GM19025 (cell line): ENCODE measurements at regions not wholly inside any gene's neighbourhood (a gene's known extent, or its start where the extent isn't known, plus 50 kb on each side); places are given as distances from the start of the nearest gene placed in this dataset.
"Not testable (repeated sequence)": the region's sequence is repeated elsewhere in the genome, so short reads cannot be mapped to it uniquely, and the experiment has no call there.

Experiments
- ATAC-seq: cut with Tn5 transposase; IDR thresholded peaks from one replicate; pipeline ENCODE4 v1.9.1; 2021; ENCODE audit warnings: mild to moderate bottlenecking, low read depth, moderate library complexity; ENCODE audit not compliant: unreplicated experiment

DNA sequence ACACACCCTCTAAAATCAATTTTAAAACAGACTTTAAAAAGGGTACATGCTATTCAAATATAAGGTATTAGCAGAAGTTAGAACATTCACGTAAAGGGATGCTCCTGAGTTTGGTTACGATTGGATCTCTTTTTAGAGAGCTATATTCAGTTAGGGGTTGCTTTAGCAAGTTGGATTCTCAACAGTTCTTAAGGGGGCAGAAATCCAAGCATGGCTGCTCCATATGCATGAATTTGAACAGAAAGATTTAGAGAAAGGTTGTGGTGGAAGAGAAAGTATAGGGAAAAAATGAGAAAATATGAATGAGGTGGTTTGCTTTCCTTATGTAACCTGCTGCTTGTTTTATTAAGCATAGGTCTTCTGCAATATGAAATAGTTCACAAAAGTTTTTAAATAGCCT is 855.1 kb downstream of the SORCS1 start:
- no peak for ATAC-seq

DNA sequence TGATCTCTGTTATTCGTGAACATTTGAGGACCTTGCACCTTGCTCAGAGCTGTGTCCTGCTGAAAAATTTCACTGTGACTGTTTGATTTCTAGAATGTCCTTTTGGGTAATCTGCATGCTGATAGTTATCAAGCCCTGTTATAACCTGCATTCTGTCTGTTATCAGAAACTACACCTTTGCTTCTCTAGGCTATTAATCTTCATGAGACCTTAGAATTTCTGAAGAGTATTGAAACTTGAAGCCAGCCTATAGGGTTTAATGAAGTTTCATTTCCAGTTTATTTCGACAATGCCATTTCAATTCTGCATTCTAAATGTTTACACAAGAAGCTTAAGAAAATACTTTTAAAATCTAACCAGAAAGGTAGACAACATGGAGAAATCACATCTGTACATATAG is 856.2 kb downstream of the SORCS1 start:
- no peak for ATAC-seq

DNA sequence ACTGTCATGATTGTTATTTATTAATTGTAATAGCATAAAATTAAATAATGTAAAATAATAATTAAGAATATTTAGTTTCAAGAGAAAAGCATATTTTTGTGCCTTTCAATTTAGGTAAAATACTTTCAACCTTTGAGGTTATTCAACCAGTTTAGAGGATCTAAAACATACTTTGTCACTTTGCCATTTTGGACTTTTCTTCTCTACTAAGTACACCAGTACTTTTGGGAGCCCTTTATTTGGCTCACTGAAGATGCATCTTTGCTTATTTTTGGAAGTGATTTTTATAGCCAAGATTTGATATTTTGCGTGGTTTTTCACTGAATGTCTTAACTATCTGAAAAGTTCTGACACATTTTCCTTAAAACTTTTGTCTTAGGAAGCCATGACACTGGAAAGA is 860.5 kb downstream of the SORCS1 start:
- ATAC-seq = no peak

DNA sequence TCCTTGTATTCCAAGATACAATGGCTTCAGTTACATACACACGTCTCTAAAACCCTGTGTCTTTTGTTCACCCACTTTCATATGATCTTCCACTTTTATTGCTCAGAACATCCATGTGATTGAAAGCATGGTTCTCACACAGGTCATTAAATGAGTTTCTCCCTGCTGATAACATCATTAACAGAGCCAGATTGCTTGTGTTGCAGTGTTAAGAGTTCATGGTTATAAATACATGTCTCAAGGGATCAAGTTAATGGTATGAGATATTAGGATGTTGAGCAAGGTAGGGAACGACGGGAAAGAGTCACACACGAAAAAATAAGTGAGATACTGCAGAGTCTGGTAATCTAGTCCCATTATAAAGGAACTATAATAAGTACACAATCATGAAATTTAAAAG is 861.5 kb downstream of the SORCS1 start:
- no peak for ATAC-seq

DNA sequence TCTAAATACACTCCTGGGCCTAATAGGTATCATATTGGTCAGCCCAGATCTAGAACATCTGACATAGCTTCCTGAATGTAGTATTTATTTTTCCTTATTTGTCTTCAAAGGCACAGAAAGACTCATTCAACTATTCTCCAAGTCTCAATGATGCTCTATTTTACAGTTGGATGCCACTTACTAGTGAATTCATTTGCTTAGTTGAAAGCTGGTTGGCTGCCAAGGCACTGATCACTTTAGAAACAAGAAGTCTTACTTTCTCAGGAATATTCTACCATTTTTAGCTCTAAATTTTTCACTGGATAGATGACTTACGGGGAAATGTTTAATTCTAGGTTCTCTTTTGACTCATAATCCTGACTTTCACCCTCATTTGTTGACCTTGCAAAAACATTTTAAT is 863.4 kb downstream of the SORCS1 start:
- ATAC-seq = no peak

DNA sequence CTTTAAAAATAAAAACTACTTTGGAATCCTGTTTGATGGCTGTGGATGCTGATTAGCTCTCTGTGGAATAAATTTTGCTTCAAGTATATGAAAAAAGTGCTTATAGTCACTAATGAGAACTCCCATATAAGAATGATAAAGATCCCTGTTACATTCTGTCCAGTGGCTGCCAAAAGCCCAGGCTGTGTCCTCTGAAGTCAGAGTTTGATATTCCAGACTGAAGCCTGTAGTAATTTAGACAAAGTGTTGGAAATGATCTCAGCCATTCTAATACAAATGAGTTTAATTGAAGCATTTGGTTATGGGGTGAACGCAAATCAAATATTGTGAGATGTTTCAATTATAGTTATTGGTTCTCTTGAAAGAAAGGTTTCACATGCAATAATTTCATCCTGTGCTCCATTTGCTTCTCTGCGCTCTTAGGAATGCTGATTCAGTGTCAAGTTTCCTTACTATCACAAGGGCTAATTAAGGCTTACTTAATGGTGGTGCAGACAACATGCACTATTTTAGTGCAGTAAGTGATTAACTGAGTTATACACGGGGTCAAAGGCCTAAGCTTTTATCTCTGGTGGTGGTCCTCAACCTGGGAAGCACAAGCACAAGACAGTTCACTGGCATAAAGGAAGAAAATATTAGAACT is 867.6 kb downstream of the SORCS1 start:
- no peak for ATAC-seq

DNA sequence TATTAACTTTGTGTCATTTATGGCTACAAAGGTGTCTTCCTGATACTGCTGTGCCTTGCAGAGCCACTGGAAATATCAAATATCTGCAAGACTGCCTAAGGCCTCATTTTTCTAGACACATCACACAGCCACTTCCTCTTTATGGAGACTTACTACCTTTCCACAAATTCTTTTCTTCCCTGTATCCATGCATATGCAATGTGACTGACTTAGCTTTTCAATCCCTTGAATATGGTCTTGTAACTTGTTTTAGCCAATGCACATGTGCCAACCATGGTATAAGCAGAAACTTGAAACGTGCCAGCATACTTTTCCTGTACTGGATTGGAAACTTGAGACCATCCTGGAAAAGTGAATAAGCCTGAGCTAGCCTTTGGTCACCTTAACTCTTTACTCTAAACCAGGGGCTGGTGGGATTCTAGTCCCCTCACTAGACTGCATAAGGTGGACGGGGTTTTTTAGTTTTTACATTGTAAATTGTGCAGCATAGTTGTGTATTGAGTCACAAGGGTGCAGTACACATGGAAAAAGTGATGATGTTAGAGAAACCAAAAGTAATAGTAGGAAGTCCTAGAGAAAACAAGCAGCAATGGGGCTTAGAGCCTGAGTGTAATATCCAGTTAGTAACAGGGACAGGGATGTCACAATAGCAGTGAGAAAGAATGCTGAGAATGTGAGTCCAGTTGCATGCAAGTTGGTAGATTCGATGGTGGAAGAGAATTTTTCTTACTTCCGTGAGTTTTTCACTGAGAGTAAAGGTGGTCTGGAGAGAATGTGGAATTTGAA is 879.5 kb downstream of the SORCS1 start:
- no peak for ATAC-seq

DNA sequence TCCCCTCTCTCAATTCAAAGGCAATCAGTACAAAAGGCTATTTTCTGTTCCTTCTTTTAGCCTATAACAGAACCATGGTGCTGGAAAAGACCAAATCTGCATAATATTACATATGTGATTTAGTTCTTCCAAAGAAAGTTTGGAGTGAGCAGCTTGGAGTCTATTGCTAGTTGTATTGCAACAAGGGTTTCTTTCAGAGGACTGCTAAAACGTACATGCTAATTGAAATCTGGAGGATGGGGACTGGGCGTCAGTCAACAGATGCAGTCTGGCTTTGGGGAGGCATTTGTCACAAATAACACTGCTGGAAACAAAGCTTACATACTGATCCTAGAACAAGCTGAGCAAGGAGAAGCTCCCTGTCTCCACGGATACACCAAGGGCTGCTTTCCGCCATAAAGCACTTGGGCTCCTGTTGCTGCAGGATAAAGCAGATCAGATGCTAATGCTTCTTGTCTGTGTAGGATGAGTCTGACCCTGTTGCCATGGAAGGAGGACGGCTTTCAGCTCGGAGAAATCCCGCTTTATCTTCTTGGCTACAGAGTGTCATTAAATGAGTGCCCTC is 883.5 kb downstream of the SORCS1 start:
- ATAC-seq = no peak

DNA sequence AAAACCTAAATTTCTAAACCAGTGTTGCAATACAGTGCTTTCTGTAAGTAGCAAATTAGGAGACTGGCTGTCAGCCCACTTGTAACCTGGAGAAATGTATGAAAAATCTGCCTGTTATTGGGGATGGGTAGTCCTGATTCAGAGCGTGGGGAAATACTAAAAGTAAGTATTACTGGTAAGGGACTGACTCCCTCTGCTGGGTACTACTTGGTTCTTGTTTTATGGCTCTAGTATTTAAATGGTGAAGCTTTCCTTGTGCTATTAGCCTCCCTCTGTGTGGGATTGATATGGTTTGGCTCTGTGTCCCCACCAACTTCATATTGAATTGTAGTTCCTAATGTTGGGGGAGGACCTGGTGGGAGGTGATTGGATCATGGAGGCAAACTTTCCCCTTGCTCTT is 886.1 kb downstream of the SORCS1 start:
- ATAC-seq = no peak

DNA sequence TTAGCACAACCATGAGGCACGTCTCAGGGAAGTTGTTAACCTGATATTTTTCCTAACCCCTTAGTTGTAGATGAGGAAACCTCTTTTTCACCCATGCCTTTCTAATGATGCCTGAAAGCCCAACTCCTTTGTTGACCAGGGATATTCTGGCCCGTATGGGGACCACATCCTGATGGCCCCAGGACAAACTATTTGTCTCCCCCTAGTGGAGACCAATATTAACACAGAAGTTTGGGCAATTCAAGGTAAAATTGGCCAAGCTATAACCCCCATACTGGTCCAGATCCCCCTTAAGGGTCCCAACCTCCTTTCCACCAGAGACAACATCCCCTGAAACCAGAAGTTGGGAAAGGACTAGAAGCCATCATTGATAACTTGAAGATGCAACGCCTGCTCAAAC is 893.3 kb downstream of the SORCS1 start:
- no peak for ATAC-seq

DNA sequence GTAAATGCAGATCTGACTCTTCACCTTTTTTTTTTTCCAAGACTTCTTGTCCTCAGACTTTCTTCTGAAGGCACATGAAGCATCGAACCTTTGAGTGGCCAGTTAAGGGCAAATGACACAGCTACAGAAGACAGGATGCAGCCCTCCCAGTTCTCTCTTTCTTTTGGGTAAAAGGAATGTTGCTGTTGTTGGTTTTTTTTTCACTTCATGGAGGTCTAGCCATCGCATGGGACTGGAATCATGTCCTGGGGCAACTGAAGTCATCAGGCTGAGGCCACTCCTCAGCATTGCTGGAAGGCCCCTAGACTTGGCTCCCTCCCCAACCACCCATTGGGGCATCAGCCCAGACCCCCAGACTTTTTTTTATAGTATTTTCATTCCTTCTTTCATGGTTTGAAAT is 896.5 kb downstream of the SORCS1 start:
- no peak for ATAC-seq

DNA sequence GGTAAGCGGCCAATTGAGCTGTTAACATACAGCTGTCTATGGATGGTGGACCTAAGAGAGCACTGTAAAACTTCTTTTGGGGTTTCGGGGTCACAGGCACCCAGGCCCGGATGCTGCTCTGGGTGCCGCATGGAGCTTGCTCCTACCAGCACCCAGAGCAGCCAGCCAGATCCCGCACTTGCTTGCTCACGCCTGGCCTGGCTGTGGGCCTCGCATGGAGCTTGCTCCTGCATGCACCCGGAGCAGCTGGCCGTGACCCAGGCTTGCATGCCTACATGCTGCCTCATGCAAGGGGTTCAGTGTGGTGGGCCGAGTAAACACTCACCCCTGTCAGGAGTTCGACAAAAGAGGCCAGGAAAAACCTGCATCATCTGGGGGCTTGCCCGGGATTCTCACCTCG is 896.9 kb downstream of the SORCS1 start:
- ATAC-seq = no peak

DNA sequence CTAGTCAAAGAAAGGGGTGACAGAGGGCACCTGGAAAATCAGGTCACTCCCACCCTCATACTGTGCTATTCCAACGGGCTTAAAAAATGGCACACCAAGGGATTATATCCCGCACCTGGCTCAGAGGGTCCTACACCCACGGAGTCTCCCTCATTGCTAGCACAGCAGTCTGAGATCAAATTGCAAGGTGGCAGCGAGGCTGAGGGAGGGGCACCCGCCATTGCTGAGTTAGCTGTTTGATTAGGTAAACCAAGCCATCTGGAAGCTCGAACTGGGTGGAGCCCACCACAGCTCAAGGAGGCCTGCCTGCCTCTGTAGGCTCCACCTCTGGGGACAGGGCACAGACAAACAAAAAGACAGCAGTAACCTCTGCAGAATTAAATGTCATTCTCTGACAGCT is 907.1 kb downstream of the SORCS1 start:
- not testable (repeated sequence) for ATAC-seq

DNA sequence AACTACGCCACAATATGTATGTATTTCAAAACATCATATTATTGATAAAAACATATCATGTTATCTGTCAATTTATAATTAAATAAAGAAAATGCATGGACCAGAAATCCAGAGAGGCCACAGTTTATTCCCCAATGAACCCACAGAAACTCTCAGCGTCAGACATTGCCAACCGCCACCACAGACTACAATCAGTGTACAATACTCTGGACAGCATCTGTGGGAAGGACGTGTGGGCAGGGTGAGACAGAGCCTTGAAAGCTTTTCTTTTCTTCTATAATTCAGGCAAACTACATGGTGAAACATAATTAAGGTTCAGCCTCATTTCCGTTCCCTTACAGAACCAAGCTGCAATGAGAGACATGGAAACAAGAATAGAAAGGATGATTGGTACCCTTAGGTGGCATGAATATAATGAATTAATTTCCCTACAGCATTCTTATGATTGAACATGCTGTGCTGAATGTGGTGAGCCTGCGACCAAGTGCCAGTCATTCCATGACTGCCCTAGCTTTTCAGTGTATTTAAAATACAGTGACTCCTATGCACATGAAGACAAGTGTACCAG is 909.3 kb downstream of the SORCS1 start:
- ATAC-seq = no peak

DNA sequence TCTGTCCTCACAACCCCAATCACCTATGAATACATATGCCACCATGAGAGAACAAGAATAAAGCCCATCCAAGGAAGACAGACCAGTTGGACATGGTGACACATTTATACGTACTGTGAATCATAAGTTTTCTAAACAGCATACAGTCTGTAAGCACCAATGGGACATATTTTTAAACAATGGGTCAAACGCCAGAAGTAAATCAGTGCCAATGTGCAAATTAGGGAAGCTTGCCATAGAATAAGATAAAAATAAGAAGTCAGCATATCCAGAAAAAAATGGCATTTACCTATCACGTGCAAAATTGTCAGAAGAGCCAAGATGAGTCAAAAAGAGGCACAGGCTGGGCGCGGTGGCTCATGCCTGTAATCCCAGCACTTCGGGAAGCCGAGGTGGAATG is 910.4 kb downstream of the SORCS1 start:
- no peak for ATAC-seq

DNA sequence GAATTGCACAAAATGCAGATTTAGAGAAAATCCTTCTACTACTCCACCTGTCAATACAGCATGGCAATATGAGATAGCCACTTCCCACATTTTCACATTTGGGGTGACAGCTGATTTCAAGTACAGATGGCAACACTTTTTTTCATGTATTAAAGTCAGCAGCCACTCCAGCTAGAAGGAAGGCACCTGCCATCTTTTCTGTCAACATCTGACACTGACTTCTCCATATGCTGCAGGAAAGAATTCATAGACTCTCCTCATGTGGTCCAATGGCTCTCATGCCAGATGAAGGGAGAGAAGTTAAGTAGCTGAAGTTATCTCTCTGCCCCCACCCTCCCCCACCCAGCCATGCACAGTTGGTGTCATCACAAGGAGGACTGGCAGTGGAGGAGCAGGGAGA is 912.0 kb downstream of the SORCS1 start:
- ATAC-seq = no peak

DNA sequence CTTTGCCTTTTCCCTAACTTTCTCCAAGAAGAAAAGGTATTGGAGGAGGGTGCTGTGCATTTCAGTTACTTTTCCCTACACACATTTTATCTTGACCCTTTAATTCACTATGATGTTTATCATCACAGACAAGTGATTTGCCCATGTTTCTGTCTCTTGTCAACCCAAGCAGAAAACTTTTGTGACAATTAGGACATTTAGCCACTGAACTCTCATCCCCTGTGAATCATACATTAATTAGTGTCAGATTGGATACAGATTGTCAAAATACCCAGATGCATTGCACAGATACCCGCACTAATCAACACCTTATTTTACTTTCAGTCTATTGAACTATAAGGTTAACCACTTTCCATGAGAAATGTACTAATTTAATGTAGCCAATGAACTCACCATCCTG is 912.9 kb downstream of the SORCS1 start:
- ATAC-seq = no peak

DNA sequence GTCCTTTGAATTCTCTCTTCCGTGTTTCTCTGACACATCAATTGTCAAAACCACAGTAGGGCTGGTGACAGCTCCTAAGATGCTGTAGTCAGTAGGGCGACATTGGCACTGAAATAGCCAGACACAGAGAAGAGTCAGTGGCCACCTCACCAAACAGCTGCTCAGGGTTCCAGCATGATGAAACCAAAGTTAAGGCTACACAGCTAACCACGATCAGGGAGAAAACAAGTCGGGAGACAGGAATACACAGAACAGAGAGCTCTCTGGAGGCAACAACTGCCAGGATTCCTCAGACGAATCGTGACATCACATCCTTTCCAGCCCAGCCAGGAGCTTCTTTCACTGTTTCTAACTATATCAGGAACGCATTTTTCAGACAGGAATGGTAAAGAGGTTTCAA is 922.2 kb downstream of the SORCS1 start:
- ATAC-seq = no peak

DNA sequence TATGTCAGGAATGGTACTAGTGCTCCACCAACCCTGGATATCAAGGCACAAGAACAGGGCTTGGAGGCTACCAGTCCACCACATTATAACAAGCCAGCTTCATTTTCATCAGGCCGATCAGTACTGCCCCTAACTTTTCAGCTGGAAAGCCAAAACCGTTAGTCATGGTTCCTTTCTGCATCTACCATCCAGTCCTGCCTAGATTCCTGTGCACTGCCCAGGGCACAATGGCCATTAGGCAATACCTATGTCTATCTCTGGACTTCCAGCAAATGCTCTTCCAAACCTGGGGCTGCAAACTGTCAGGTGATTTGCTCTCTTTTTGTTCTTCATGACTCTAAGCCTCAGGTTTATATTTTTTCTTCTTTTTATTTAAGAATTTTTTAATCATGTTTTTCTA is 937.7 kb downstream of the SORCS1 start:
- no peak for ATAC-seq

DNA sequence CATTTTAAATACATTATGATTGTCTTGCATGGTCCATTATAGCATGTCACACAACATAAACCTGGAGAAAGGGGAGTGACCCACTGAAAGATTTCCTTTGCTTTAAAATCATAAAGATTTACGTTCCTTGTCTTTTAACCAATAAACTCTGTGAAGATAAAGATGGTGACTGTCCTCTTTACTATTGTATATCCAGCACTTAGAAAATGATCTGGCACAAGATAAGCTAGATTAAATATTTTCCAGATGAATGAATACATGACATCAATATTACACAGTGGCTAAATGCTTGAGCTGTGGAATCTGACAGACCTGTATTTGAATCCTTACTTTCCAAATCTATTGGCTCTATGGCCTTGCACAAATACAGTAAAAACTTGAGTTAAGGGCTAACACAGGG is 938.4 kb downstream of the SORCS1 start:
- ATAC-seq = no peak

DNA sequence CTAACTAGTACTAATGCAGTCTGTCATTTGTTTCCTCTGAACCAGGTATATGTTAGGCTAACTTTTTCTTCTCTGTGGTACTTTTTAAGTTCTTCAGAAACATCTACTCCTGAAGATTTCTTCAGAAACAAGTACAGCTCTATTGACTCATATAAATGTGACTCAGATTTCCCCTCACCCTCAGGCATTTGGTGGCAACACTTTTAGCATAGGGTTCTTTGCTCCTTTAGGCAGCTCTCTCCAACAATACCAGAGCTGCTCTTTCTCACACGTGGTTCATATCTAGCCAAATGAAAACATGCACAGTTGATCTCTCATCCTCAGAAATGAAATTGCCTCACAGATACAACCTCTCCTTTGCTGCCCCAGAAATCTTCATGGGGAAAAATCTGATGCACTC is 939.8 kb downstream of the SORCS1 start:
- no peak for ATAC-seq

DNA sequence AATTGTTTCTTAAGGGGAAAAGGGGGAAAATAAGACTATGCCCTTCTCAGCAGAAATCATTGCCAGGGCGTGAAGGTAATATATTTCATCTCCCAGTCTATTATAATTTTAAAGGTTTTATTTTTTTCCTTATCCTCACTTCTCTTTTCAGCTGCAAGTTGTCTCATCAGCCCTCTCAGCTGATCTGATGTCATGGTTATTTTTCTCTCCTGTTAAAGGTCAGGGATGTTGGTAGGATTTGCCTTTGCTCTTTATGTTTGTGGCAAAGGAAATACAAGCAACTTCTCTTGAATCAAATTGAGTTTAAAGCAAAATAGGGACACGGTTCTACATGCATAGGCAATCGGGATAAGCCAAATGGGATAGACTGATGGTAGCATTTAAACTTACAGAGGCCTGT is 946.9 kb downstream of the SORCS1 start:
- no peak for ATAC-seq
